Neural cell (in vitro differentiated cells): ENCODE measurements at regions not wholly inside any gene's neighbourhood (a gene's known extent, or its start where the extent isn't known, plus 50 kb on each side); places are given as distances from the start of the nearest gene placed in this dataset.

Experiments used
- H2AFZ ChIP-seq: fragments of 200-600, 300-800 bp; sonication (generic), shearing (Covaris generic); 2 replicates; pipeline ENCODE4 v1.6.0; 2014; ENCODE audit warnings: low read depth, mild to moderate bottlenecking, antibody characterized with exemption, low read length, moderate library complexity
- H3F3A ChIP-seq: fragments of 200-600 bp; shearing (Covaris generic); 2 replicates; pipeline ENCODE4 v1.6.1; 2016; ENCODE audit warnings: mild to moderate bottlenecking, moderate library complexity, mixed read lengths, antibody characterized with exemption, low read length; ENCODE audit not compliant: insufficient read depth, poor library complexity, severe bottlenecking
- H3K27ac ChIP-seq: fragments of 200-600, 300-800 bp; sonication (generic), shearing (Covaris generic); 2 replicates; pipeline ENCODE4 v1.5.1; 2014; ENCODE audit warnings: mild to moderate bottlenecking, low read length, moderate library complexity
- H3K27me3 ChIP-seq: fragments of 300-800, 200-600 bp; sonication (generic), shearing (Covaris generic); 2 replicates; pipeline ENCODE4 v1.6.0; 2014; ENCODE audit warnings: mild to moderate bottlenecking, low read depth, low read length, moderate library complexity; ENCODE audit not compliant: insufficient read depth
- H3K36me3 ChIP-seq: fragments of 300-800, 200-600 bp; sonication (generic), shearing (Covaris generic); 2 replicates; pipeline ENCODE4 v1.5.1; 2014; ENCODE audit warnings: mild to moderate bottlenecking, antibody characterized with exemption, low read length, moderate library complexity; ENCODE audit not compliant: insufficient read depth
- H3K4me2 ChIP-seq: fragments of 300-800, 200-600 bp; sonication (generic), shearing (Covaris generic); 2 replicates; pipeline ENCODE4 v1.6.0; 2014; ENCODE audit warnings: mild to moderate bottlenecking, low read length
- H3K4me3 ChIP-seq: fragments of 300-800, 200-600 bp; sonication (generic), shearing (Covaris generic); 2 replicates; pipeline ENCODE4 v1.5.1; 2014; ENCODE audit warnings: mild to moderate bottlenecking, low read length, moderate library complexity
- H3K79me2 ChIP-seq: fragments of 200-600 bp; shearing (Covaris generic); replicated peaks from 2 replicates; pipeline ENCODE4 v1.6.0; 2014; ENCODE audit warnings: mild to moderate bottlenecking, low read length, moderate library complexity; ENCODE audit not compliant: insufficient read depth
- H3K9ac ChIP-seq: fragments of 300-800, 200-600 bp; sonication (generic), shearing (Covaris generic); 2 replicates; pipeline ENCODE4 v1.6.1; 2016; ENCODE audit warnings: mild to moderate bottlenecking, low read length, mixed read lengths
- H3K9me2 ChIP-seq: fragments of 200-600 bp; shearing (Covaris generic); 2 replicates; pipeline ENCODE4 v1.6.1; 2016; ENCODE audit warnings: mild to moderate bottlenecking, low read length, mixed read lengths; ENCODE audit not compliant: insufficient read depth
- H3K9me3 ChIP-seq: fragments of 200-600, 300-800 bp; sonication (generic), shearing (Covaris generic); 2 replicates; pipeline ENCODE4 v1.6.1; 2016; ENCODE audit warnings: mild to moderate bottlenecking, mixed run types, low read length, moderate library complexity, mixed read lengths
- H4K20me1 ChIP-seq: fragments of 200-600 bp; shearing (Covaris generic); 2 replicates; pipeline ENCODE4 v1.6.1; 2016; ENCODE audit warnings: mild to moderate bottlenecking, mixed run types; ENCODE audit not compliant: insufficient read depth
- CTCF ChIP-seq: fragments of 450-650 bp; IDR thresholded peaks from 2 replicates; pipeline ENCODE4 v1.5.1; 2014; ENCODE audit warnings: antibody characterized with exemption, mild to moderate bottlenecking, moderate library complexity; ENCODE audit not compliant: poor library complexity, severe bottlenecking
- EP300 ChIP-seq: fragments of 450-650 bp; conservative IDR thresholded peaks from 2 replicates; pipeline ENCODE4 v1.6.1; 2014; ENCODE audit warnings: antibody characterized with exemption, mild to moderate bottlenecking, moderate library complexity; ENCODE audit not compliant: poor library complexity, severe bottlenecking
- EZH2 ChIP-seq: fragments of 200-600, 300-800 bp; shearing (Covaris generic), sonication (generic); IDR thresholded peaks from 2 replicates; pipeline ENCODE4 v1.6.1; 2014; ENCODE audit warnings: antibody characterized with exemption, low read length, borderline replicate concordance, mild to moderate bottlenecking; ENCODE audit not compliant: insufficient read depth, poor library complexity, severe bottlenecking
- MXI1 ChIP-seq: fragments of 450-650 bp; conservative IDR thresholded peaks from 2 replicates; pipeline ENCODE4 v1.6.1; 2014; ENCODE audit warnings: antibody characterized with exemption, mild to moderate bottlenecking; ENCODE audit not compliant: poor library complexity, severe bottlenecking
- POLR2AphosphoS5 ChIP-seq: IDR thresholded peaks from 2 replicates; pipeline ENCODE4 v1.6.1; 2012
- RAD21 ChIP-seq: fragments of 450-650 bp; conservative IDR thresholded peaks from 2 replicates; pipeline ENCODE4 v1.6.1; 2014; ENCODE audit warnings: antibody characterized with exemption, mild to moderate bottlenecking, moderate library complexity
- REST ChIP-seq: IDR thresholded peaks from 2 replicates; pipeline ENCODE4 v1.6.1; 2012; ENCODE audit warnings: borderline replicate concordance
- SMC3 ChIP-seq: fragments of 450-650 bp; conservative IDR thresholded peaks from 2 replicates; pipeline ENCODE4 v1.6.1; 2014; ENCODE audit warnings: antibody characterized with exemption, mild to moderate bottlenecking, moderate library complexity; ENCODE audit not compliant: poor library complexity
- TAF1 ChIP-seq: IDR thresholded peaks from 2 replicates; pipeline ENCODE4 v1.6.1; 2012; ENCODE audit warnings: low read depth

GRCh38 chr9:78786794-78787193 lies 489.9 kb downstream of the PSAT1 start:
- H3K9ac ChIP-seq, result no peak overlapping the region
- H3K79me2 ChIP-seq, result no peaks in the 10 kb centered on the region
- no peak overlapping the region for H3K4me2 ChIP-seq
- H2AFZ ChIP-seq, result no peak overlapping the region
- no peaks in the 10 kb centered on the region for H3K9me2 ChIP-seq
- no peak overlapping the region for H3K4me3 ChIP-seq
- no peak overlapping the region for H3K27ac ChIP-seq
- H3F3A ChIP-seq, result no peaks in the 10 kb centered on the region
- no peaks in the 10 kb centered on the region for H3K36me3 ChIP-seq
- no peaks in the 10 kb centered on the region for H4K20me1 ChIP-seq
- H3K9me3 ChIP-seq, result no peaks in the 10 kb centered on the region
- no peak for TF ChIP-seq MXI1
- no peak for TF ChIP-seq RAD21
- TF ChIP-seq EP300, result no peak
- no peak for TF ChIP-seq CTCF
- H3K27me3 ChIP-seq, result no peaks in the 10 kb centered on the region

- TF ChIP-seq EP300 (no peak), RAD21 (no peak), TAF1 (no peak), CTCF (no peak), POLR2AphosphoS5 (no peak), REST (no peak), MXI1 (no peak), SMC3 (no peak), EZH2 (no peak)
- Histone ChIP-seq H3K9ac (no peak overlapping the region), H2AFZ (no peak overlapping the region)
These were observed 491.2 kb downstream of the PSAT1 start for GRCh38 chr9:78788101-78788500.

More at GRCh38 chr9:78788101-78788500, 491.2 kb downstream of the PSAT1 start:
- Histone ChIP-seq H3K4me3 (no peak overlapping the region), H3K9me3 (no peaks in the 10 kb centered on the region), H3K79me2 (no peaks in the 10 kb centered on the region), H3F3A (no peaks in the 10 kb centered on the region), H3K27ac (no peak overlapping the region), H3K4me2 (no peak overlapping the region), H3K9me2 (no peaks in the 10 kb centered on the region), H3K27me3 (no peaks in the 10 kb centered on the region), H4K20me1 (no peaks in the 10 kb centered on the region), H3K36me3 (no peaks in the 10 kb centered on the region)
